ENCODE measurements at regions not wholly inside any gene's neighbourhood (a gene's known extent, or its start where the extent isn't known, plus 50 kb on each side); places are given as distances from the start of the nearest gene placed in this dataset.

DNA sequence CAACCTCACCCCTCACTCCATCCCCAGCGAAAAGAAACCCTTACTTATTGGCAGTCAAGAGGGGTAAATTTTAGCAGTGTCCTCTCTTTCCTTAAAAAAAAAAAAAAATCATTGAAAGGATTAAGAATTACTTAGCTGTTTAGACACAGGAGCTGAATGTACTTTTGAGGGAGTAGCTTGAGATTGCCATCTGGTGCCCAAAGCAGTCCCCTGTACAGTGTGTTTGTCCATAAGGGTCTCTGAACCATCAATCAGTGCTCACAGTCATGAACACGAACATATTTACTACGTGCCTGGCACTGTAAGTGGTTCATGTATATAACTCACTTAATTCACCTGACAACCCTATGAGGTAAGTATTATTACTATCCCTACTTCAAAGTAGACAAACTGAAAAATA, 463.5 kb downstream of the RAP2B start:
- no peak overlapping the region for H3K27ac ChIP-seq
- intact Hi-C loops (cut with DNase I; ENCODE audit: low total_unique reads), result no loop called here
- no peak for DNase-seq (ENCODE audit: low spot score in 2 of 2)
- no peaks in the 10 kb centered on the region for H3K36me3 ChIP-seq
- peaks cover 0 to 6% of the 10 kb centered on the region in 2 donors for H3K9me3 ChIP-seq
- no peaks in the 10 kb centered on the region for H3K27me3 ChIP-seq
- TF ChIP-seq CTCF (IDR thresholded peaks at IDR 0.05) (no peak), POLR2AphosphoS5 (IDR thresholded peaks at IDR 0.05) (no peak), POLR2A (IDR thresholded peaks at IDR 0.05) (no peak)
- no peaks in the 10 kb centered on the region for H3K4me1 ChIP-seq
- H3K4me3 ChIP-seq, result no peak overlapping the region

- DNase-seq (ENCODE audit: low spot score in 2 of 2), result no peak
- Histone ChIP-seq H3K4me1 (no peaks in the 10 kb centered on the region), H3K36me3 (no peaks in the 10 kb centered on the region), H3K27ac (no peak overlapping the region), H3K4me3 (no peak overlapping the region), H3K9me3 (no peaks in the 10 kb centered on the region), H3K27me3 (no peaks in the 10 kb centered on the region)
- intact Hi-C loops (cut with DNase I; ENCODE audit: low total_unique reads), result no loop called here
- TF ChIP-seq POLR2A (IDR thresholded peaks at IDR 0.05) (no peak), POLR2AphosphoS5 (IDR thresholded peaks at IDR 0.05) (no peak), CTCF (IDR thresholded peaks at IDR 0.05) (no peak)
These were observed 464.1 kb downstream of the RAP2B start for GRCh38 chr3:153626158-153626557.

- DNase-seq (ENCODE audit: low spot score in 2 of 2), result no peak
- no peaks in the 10 kb centered on the region for H3K9me3 ChIP-seq
- no peak for TF ChIP-seq POLR2A (IDR thresholded peaks at IDR 0.05)
- no peak for TF ChIP-seq CTCF (IDR thresholded peaks at IDR 0.05)
- TF ChIP-seq POLR2AphosphoS5 (IDR thresholded peaks at IDR 0.05), result no peak
- H3K27me3 ChIP-seq, result no peaks in the 10 kb centered on the region
- no peaks in the 10 kb centered on the region for H3K36me3 ChIP-seq
- H3K27ac ChIP-seq, result no peak overlapping the region
- no peaks in the 10 kb centered on the region for H3K4me1 ChIP-seq
- no peak overlapping the region for H3K4me3 ChIP-seq
- intact Hi-C loops (cut with DNase I; ENCODE audit: low total_unique reads), result no loop called here
These were observed 466.6 kb downstream of the RAP2B start for GRCh38 chr3:153628591-153628990.

- no peaks in the 10 kb centered on the region for H3K9me3 ChIP-seq
- H3K36me3 ChIP-seq, result no peaks in the 10 kb centered on the region
- intact Hi-C loops (cut with DNase I; ENCODE audit: low total_unique reads), result no loop called here
- DNase-seq (ENCODE audit: low spot score in 2 of 2), result no peak
- H3K4me1 ChIP-seq, result no peaks in the 10 kb centered on the region
- TF ChIP-seq POLR2A (IDR thresholded peaks at IDR 0.05), result no peak
- no peak for TF ChIP-seq CTCF (IDR thresholded peaks at IDR 0.05)
- TF ChIP-seq POLR2AphosphoS5 (IDR thresholded peaks at IDR 0.05), result no peak
- no peak overlapping the region for H3K4me3 ChIP-seq
- H3K27ac ChIP-seq, result no peak overlapping the region
- no peaks in the 10 kb centered on the region for H3K27me3 ChIP-seq
These were observed 467.1 kb downstream of the RAP2B start for GRCh38 chr3:153629148-153629547.

- H3K27me3 ChIP-seq, result no peaks in the 10 kb centered on the region
- no peak overlapping the region for H3K27ac ChIP-seq
- intact Hi-C loops (cut with DNase I; ENCODE audit: low total_unique reads), result no loop called here
- TF ChIP-seq CTCF (IDR thresholded peaks at IDR 0.05), result no peak
- TF ChIP-seq POLR2A (IDR thresholded peaks at IDR 0.05), result no peak
- no peak for TF ChIP-seq POLR2AphosphoS5 (IDR thresholded peaks at IDR 0.05)
- H3K4me1 ChIP-seq, result no peaks in the 10 kb centered on the region
- H3K36me3 ChIP-seq, result no peaks in the 10 kb centered on the region
- no peaks in the 10 kb centered on the region for H3K9me3 ChIP-seq
- H3K4me3 ChIP-seq, result no peak overlapping the region
- DNase-seq (ENCODE audit: low spot score in 2 of 2), result no peak
These were observed 469.1 kb downstream of the RAP2B start for GRCh38 chr3:153631102-153631501.

All from breast epithelium (tissue), 4 donors.